Testis (tissue), 2 donors: ENCODE measurements at regions not wholly inside any gene's neighbourhood (a gene's known extent, or its start where the extent isn't known, plus 50 kb on each side); places are given as distances from the start of the nearest gene placed in this dataset.

ENCODE experiments used
- DNase-seq: peaks from one replicate; pipeline ENCODE4 v3.0.0-alpha.2; 2019
- H3K27ac ChIP-seq, 2 donors: fragments of 200-600 bp; sonication (generic); one replicate each; pipeline ENCODE4 v1.5.1; 2019
- H3K27me3 ChIP-seq: fragments of 200-600 bp; sonication (generic); one replicate; pipeline ENCODE4 v1.5.1; 2019
- H3K36me3 ChIP-seq: fragments of 200-600 bp; sonication (generic); one replicate; pipeline ENCODE4 v1.5.1; 2017; ENCODE audit warnings: low read depth; ENCODE audit errors: missing control alignments
- H3K4me1 ChIP-seq: fragments of 200-600 bp; sonication (generic); one replicate; pipeline ENCODE4 v1.5.1; 2019
- H3K4me3 ChIP-seq, 2 donors: fragments of 200-600 bp; sonication (generic); one replicate each; pipeline ENCODE4 v1.5.1; 2017 to 2019
- H3K9me3 ChIP-seq: fragments of 200-600 bp; sonication (generic); one replicate; pipeline ENCODE4 v1.5.1; 2017
- POLR2A ChIP-seq: fragments of 450-650 bp; IDR thresholded peaks from one replicate; pipeline ENCODE4 v1.6.1; 2017; ENCODE audit warnings: antibody characterized with exemption, mild to moderate bottlenecking, moderate library complexity
- WGBS, 2 donors: methylation state at CpG; one replicate each; pipeline ENCODE4 v1.1.5; 2018; 5-methylcytosine and 5-hydroxymethylcytosine counted together
- intact Hi-C: fragments of 100-400 bp; cut with DNase I; formaldehyde crosslinking; loops from one replicate; pipeline ENCODE4 v1.15.1; 2023; ENCODE audit warnings: low total_unique reads
- TF ChIP-seq, protein P1 (sequence below), 3 experiments: fragments of 450-650 bp in 2 of 3; fragments of 200-600 bp in 1 of 3; sonication (generic) in 1 of 3; IDR thresholded peaks; one replicate each; pipeline ENCODE4 v1.5.1; 2016 to 2019; ENCODE audit warnings: antibody characterized with exemption in 3 of 3, mild to moderate bottlenecking in 2 of 3, moderate library complexity in 1 of 3

DNA sequence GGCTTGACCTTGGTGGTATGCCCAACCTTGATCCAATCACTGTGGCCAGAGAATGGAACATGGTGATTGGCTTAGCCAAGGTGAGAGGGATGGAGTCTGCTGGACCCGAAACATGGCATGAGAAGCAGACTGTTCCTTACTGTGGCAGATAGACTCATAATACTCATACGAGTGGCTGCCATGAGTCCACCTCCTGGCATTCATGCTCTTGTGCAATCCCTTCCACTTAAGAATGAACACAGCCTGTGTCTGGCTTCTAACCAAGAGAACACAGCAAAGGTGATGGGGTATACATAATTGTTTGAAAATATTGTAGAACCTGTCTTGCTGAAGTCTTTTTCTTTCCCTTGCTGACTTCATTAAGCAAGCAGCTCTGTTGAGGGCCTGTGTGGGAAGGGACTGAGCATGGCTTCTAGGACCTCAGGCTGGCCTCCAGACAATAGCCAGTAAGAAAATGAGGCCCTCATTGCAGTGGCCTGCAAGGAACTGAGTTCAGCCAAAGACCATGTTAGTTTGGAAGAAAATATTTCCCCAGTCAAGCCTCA is 85.9 kb downstream of the ZNF281 start:
- TF ChIP-seq POLR2A, result no peak
- TF ChIP-seq, protein P1, sequence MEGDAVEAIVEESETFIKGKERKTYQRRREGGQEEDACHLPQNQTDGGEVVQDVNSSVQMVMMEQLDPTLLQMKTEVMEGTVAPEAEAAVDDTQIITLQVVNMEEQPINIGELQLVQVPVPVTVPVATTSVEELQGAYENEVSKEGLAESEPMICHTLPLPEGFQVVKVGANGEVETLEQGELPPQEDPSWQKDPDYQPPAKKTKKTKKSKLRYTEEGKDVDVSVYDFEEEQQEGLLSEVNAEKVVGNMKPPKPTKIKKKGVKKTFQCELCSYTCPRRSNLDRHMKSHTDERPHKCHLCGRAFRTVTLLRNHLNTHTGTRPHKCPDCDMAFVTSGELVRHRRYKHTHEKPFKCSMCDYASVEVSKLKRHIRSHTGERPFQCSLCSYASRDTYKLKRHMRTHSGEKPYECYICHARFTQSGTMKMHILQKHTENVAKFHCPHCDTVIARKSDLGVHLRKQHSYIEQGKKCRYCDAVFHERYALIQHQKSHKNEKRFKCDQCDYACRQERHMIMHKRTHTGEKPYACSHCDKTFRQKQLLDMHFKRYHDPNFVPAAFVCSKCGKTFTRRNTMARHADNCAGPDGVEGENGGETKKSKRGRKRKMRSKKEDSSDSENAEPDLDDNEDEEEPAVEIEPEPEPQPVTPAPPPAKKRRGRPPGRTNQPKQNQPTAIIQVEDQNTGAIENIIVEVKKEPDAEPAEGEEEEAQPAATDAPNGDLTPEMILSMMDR (IDR thresholded peaks at IDR 0.05), result no peak
- H3K36me3 ChIP-seq, result no peaks in the 10 kb centered on the region
- DNase-seq, result no peak
- H3K27ac ChIP-seq, result no peak overlapping the region
- no peaks in the 10 kb centered on the region for H3K9me3 ChIP-seq
- 88 to 93% methylated on average over 2 of the region's 2 CpGs for WGBS, 2 donors
- intact Hi-C loops, result no loop called here
- H3K27me3 ChIP-seq, result no peaks in the 10 kb centered on the region
- H3K4me3 ChIP-seq, result no peak overlapping the region
- no peaks in the 10 kb centered on the region for H3K4me1 ChIP-seq

DNA sequence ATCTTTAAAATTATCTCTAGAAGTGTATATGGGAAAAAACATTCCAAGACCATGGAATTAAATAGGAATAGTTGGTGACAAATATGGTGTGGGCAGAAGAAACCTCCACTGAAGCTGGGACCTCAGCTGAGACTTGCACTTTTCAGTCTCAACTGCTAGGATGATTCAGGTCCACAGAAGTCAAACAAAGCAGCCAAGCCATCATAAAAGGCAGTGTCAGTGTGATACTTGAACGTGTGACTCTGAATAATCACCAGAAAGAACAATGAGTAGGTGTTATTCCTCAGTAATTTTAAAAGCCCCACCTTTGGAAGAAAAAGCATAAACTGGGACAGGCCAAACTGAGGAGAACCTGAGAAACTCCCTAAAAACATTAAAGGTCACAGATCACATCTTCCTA is 90.7 kb downstream of the ZNF281 start:
- Histone ChIP-seq H3K36me3 (no peaks in the 10 kb centered on the region), H3K27ac (no peak overlapping the region), H3K9me3 (no peaks in the 10 kb centered on the region), H3K4me3 (no peak overlapping the region), H3K4me1 (no peaks in the 10 kb centered on the region), H3K27me3 (no peaks in the 10 kb centered on the region)
- TF ChIP-seq, protein P1 (IDR thresholded peaks at IDR 0.05), result no peak
- TF ChIP-seq POLR2A, result no peak
- no peak for DNase-seq
- intact Hi-C loops, result no loop called here
- 62 to 67% methylated on average over 1 of the region's 1 CpG for WGBS, 2 donors

DNA sequence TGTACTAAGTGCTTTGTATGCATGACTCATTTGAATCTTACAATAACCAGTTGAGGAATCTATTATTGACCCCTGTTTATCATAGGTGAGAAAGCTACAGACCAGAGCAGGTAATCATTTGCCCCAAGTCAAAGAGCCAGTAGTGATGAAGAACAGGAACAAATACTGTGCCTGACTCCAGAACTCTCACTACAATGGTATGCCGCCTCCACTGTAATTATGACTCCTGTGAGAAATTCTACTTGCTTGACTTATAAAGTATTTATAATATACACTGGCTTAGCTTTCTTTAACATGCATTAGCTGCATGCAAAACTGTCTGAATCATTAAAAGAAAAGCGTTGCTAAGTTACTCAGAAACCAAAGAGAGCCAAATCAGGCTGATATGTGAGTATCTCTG is 92.6 kb downstream of the ZNF281 start:
- WGBS, 2 donors, result 85 to 91% methylated on average over 2 of the region's 2 CpGs
- H3K27me3 ChIP-seq, result no peaks in the 10 kb centered on the region
- H3K4me1 ChIP-seq, result no peaks in the 10 kb centered on the region
- TF ChIP-seq, protein P1 (IDR thresholded peaks at IDR 0.05), result no peak
- no peak for TF ChIP-seq POLR2A
- H3K36me3 ChIP-seq, result no peaks in the 10 kb centered on the region
- intact Hi-C loops, result no loop called here
- no peak overlapping the region for H3K4me3 ChIP-seq
- H3K9me3 ChIP-seq, result no peaks in the 10 kb centered on the region
- DNase-seq, result no peak
- no peak overlapping the region for H3K27ac ChIP-seq

DNA sequence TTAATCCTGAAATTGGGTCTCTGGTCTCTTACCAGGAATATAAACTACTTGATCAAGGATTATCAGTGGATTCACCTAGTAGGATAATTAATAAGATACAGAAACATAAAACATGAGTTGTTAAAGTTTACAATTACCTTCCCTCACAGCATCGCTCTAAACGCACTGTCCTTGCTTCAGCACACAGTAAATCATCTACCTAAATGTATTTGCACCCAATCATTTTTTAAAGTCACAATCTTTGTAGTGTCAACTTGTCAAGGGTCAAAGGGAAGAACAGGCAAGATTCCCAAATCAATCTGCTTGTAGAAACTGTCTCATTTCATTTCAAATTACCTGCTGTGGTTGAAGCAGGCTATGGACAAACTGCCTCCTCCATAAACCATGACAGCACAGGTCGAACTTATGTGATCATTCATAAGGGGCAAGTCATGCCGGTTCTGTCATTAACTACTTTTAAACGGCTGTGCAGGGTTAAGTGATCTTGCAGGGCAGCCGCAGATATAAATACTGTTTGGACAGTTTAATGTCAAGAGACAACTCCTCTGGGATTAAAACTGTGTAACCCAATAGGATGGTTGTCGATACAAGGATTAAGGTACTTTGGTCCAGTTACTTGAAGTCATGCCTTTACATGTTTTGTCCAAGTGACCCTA is 93.6 kb downstream of the ZNF281 start:
- TF ChIP-seq, protein P1 (IDR thresholded peaks at IDR 0.05), result no peak
- TF ChIP-seq POLR2A, result no peak
- Histone ChIP-seq H3K4me1 (no peaks in the 10 kb centered on the region), H3K27ac (no peak overlapping the region), H3K4me3 (no peak overlapping the region), H3K9me3 (no peaks in the 10 kb centered on the region), H3K36me3 (no peaks in the 10 kb centered on the region), H3K27me3 (no peaks in the 10 kb centered on the region)
- intact Hi-C loops, result no loop called here
- WGBS, 2 donors, result 46% methylated on average over 7 of the region's 7 CpGs
- no peak for DNase-seq
